ENCODE measurements at regions not wholly inside any gene's neighbourhood (a gene's known extent, or its start where the extent isn't known, plus 50 kb on each side); places are given as distances from the start of the nearest gene placed in this dataset.

DNA sequence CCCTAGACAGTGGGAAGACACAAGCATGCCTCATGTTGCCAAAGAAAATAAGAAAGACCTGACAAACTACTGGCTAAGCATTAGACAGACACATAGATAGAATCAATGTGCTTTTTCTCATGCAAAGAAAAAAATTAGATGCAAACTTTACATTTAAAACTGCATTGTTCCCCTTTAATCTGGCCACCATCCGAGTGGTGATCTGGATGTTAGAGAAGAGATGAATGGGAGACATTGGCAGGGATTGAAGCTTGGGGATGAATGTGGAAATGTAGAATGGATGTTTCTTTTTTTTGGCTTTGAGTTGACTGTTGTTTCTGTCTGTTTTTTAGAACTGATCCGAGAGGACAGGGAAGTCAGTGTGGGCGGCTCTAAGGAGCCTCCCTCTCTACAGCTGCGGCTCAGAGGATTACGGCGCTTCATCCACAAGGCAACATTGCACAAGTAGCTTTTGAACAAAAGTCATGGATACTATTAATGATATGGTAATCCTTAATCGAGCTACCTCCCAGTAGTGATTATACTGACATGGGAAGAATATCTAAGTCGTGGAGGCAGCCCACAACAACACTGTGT is 53.0 kb downstream of the HELT start:
- no peak overlapping the region for H3K4me3 ChIP-seq (ENCODE audit: insufficient read depth, low read depth, low read length)
- H3K27me3 ChIP-seq (ENCODE audit: control insufficient read depth, insufficient read depth, low read length): no peaks in the 10 kb centered on the region
- no peak for DNase-seq
- H3K36me3 ChIP-seq (replicated peaks; ENCODE audit: control insufficient read depth, insufficient read depth, low read length): no peaks in the 10 kb centered on the region

DNA sequence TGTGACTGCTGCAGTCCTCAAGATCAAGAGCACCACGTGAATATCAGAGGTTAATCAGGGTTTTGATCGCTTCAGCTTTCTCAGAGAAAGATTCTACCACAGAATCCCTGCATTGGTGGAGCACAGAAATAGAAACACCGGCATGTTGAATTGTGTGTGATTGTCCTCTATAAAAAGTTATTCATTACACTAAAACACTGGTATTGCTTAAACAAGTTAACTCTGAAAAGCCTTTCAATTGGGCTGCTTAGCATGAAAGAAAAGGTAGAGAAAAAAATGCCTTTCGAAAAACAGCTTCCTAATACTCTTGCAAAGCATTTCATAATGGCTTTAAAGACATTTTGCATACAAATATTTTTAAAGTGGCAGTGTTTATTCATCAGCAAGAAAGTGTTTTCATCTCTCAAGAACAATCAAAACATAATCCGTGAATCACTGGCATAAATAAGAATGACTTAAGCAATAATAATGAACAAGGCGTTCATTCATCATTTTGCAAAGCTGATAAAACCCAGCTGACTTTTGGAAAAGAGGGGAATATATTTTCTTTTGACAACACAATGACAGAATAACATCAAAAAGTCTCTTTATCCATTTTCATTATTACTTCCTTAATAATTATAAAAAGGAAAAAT is 61.1 kb downstream of the HELT start:
- Histone ChIP-seq H3K4me3 (ENCODE audit: insufficient read depth, low read depth, low read length) (no peak overlapping the region), H3K27me3 (ENCODE audit: control insufficient read depth, insufficient read depth, low read length) (no peaks in the 10 kb centered on the region), H3K36me3 (replicated peaks; ENCODE audit: control insufficient read depth, insufficient read depth, low read length) (no peaks in the 10 kb centered on the region)
- no peak for DNase-seq

GRCh38 chr4:185080545-185080944 is 62.3 kb downstream of the HELT start:
- no peaks in the 10 kb centered on the region for H3K27me3 ChIP-seq (ENCODE audit: control insufficient read depth, insufficient read depth, low read length)
- H3K4me3 ChIP-seq (ENCODE audit: insufficient read depth, low read depth, low read length): no peak overlapping the region
- DNase-seq: no peak
- no peaks in the 10 kb centered on the region for H3K36me3 ChIP-seq (replicated peaks; ENCODE audit: control insufficient read depth, insufficient read depth, low read length)

GRCh38 chr4:185082561-185082960 is 60.5 kb upstream of the SLC25A4 start:
- DNase-seq: no peak
- H3K36me3 ChIP-seq (replicated peaks; ENCODE audit: control insufficient read depth, insufficient read depth, low read length): no peaks in the 10 kb centered on the region
- no peaks in the 10 kb centered on the region for H3K27me3 ChIP-seq (ENCODE audit: control insufficient read depth, insufficient read depth, low read length)
- H3K4me3 ChIP-seq (ENCODE audit: insufficient read depth, low read depth, low read length): no peak overlapping the region

GRCh38 chr4:185086053-185086452 is 57.0 kb upstream of the SLC25A4 start:
- Histone ChIP-seq H3K27me3 (ENCODE audit: control insufficient read depth, insufficient read depth, low read length) (no peaks in the 10 kb centered on the region), H3K36me3 (replicated peaks; ENCODE audit: control insufficient read depth, insufficient read depth, low read length) (no peaks in the 10 kb centered on the region), H3K4me3 (ENCODE audit: insufficient read depth, low read depth, low read length) (no peak overlapping the region)
- DNase-seq: peak; percentile 40

GRCh38 chr4:185088899-185089298 is 54.2 kb upstream of the SLC25A4 start:
- no peak overlapping the region for H3K4me3 ChIP-seq (ENCODE audit: insufficient read depth, low read depth, low read length)
- no peaks in the 10 kb centered on the region for H3K36me3 ChIP-seq (replicated peaks; ENCODE audit: control insufficient read depth, insufficient read depth, low read length)
- no peaks in the 10 kb centered on the region for H3K27me3 ChIP-seq (ENCODE audit: control insufficient read depth, insufficient read depth, low read length)
- no peak for DNase-seq

DNA sequence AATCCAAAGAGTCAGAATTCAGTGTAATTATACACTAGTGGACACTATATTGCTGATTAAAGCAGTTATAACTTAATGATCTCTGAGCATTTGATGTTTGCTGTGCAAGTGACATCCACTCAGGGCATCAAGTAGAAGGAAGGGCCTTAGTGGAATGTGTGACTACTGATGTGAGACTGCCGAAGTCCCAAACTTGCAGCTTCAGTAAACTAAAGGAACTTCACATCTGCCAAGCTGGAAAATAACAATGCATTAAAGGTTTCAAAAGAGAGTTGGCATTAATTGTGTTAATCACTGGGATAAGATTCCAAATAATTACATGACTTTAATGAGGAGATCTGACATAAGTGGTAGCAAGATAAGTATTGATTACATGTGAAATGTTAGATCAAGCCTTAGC is 52.5 kb upstream of the SLC25A4 start:
- Histone ChIP-seq H3K27me3 (ENCODE audit: control insufficient read depth, insufficient read depth, low read length) (no peaks in the 10 kb centered on the region), H3K36me3 (replicated peaks; ENCODE audit: control insufficient read depth, insufficient read depth, low read length) (no peaks in the 10 kb centered on the region), H3K4me3 (ENCODE audit: insufficient read depth, low read depth, low read length) (no peak overlapping the region)
- DNase-seq: no peak

DNA sequence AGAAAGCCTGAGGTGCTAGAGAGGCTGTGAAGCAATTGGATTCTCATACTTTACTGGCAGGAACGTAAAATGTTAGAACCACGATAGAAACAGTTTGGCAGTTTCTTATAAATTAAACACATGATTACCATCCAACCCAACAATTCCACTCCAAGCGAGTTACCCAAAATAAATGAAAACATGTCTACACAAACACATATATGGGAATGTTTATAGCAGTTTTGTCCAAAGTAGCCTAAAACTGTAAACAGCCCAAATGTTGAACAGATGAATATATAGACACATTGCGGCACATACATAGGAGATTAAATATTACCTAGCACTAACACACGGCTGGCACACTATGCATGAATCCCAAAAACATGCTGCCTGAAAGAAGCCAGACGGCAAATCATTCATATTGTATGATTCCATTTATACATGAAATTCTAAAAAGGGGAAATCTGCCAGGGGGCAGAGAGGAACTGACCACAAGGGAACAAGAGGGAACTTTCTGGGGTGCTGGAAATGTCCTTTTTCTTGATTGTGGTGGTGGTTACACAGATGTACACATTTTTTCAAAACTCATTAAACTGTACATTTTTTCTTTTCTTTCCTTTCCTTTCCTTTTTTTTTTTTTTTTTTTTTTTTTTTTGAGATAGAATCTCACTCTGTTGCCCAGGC is 50.4 kb upstream of the SLC25A4 start:
- no peaks in the 10 kb centered on the region for H3K36me3 ChIP-seq (replicated peaks; ENCODE audit: control insufficient read depth, insufficient read depth, low read length)
- no peak for DNase-seq
- no peak overlapping the region for H3K4me3 ChIP-seq (ENCODE audit: insufficient read depth, low read depth, low read length)
- H3K27me3 ChIP-seq (ENCODE audit: control insufficient read depth, insufficient read depth, low read length): no peaks in the 10 kb centered on the region
